Activated naive CD8-positive, alpha-beta T cell treated with anti-CD3 and anti-CD28 coated beads for 36 hours (primary cell): ENCODE measurements at regions not wholly inside any gene's neighbourhood (a gene's known extent, or its start where the extent isn't known, plus 50 kb on each side); places are given as distances from the start of the nearest gene placed in this dataset.

Source experiments
- DNase-seq: peaks from one replicate; pipeline ENCODE4 v3.0.0; 2021
- H3K27ac Mint-ChIP-seq: one replicate; pipeline ENCODE4 v1.8.0; 2022; ENCODE audit warnings: mild to moderate bottlenecking, moderate library complexity, mixed read lengths
- H3K27me3 Mint-ChIP-seq: one replicate; pipeline ENCODE4 v1.8.0; 2022; ENCODE audit warnings: mild to moderate bottlenecking, mixed read lengths
- H3K36me3 Mint-ChIP-seq: one replicate; pipeline ENCODE4 v1.8.0; 2021; ENCODE audit warnings: mild to moderate bottlenecking, mixed read lengths
- H3K4me1 Mint-ChIP-seq: one replicate; pipeline ENCODE4 v1.8.0; 2021; ENCODE audit warnings: mixed read lengths
- H3K4me3 Mint-ChIP-seq: one replicate; pipeline ENCODE4 v1.8.0; 2022; ENCODE audit warnings: mild to moderate bottlenecking, moderate library complexity, mixed read lengths
- H3K9me3 Mint-ChIP-seq: one replicate; pipeline ENCODE4 v1.8.0; 2022; ENCODE audit warnings: mixed read lengths

- H3K36me3 Mint-ChIP-seq: no peaks in the 10 kb centered on the region
- H3K4me3 Mint-ChIP-seq: no peak overlapping the region
- peaks cover 3% of the 10 kb centered on the region for H3K27me3 Mint-ChIP-seq
- no peak for DNase-seq
- H3K27ac Mint-ChIP-seq: no peak overlapping the region
- no peaks in the 10 kb centered on the region for H3K9me3 Mint-ChIP-seq
- no peaks in the 10 kb centered on the region for H3K4me1 Mint-ChIP-seq
These were observed 59.3 kb upstream of the RPS6KA2 start for GRCh38 chr6:166686317-166686716.

DNA sequence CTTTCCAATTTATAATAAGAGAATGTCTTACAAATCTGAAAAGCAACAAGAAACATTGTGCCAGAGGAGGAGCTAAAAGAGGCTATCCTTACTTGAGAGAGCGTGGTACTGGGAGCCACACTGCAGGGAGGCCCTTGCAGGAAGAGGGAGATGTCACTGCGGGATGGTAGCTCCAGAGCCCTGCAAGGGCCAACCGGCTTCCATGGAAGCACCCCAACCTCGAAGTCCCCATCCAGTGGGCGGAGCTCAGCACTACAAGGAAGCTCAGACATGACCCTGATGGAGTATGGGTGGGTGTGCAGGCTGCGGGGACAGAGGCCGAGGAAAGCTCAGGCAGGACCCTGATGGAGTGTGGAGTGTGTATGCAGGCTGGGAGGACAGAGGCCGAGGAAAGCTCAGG, 57.8 kb upstream of the RPS6KA2 start:
- no peaks in the 10 kb centered on the region for H3K36me3 Mint-ChIP-seq
- H3K9me3 Mint-ChIP-seq: no peaks in the 10 kb centered on the region
- H3K4me3 Mint-ChIP-seq: no peak overlapping the region
- no peak overlapping the region for H3K27ac Mint-ChIP-seq
- peaks cover 3% of the 10 kb centered on the region for H3K27me3 Mint-ChIP-seq
- no peak for DNase-seq
- H3K4me1 Mint-ChIP-seq: no peaks in the 10 kb centered on the region

DNA sequence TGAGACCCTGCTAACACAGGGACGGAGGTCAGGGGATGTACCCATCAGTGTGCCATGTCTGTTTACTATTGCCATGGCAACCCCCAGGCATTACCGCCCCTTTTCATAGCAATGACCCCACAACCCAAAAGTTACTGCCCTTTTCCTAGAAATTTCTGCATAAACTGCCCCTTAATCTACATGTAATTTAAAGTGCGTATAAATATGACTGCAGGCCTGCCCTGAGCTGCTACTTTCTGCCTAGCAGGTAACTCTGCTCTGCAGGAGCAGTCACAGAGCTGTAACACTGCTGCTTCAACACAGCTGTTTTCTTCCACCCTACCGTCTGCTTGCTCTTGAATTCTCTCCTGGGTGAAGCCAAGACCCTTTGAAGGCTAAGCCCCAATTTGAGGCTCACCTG, 57.1 kb upstream of the RPS6KA2 start:
- H3K36me3 Mint-ChIP-seq: no peaks in the 10 kb centered on the region
- DNase-seq: no peak
- no peaks in the 10 kb centered on the region for H3K9me3 Mint-ChIP-seq
- H3K27ac Mint-ChIP-seq: no peak overlapping the region
- no peaks in the 10 kb centered on the region for H3K4me1 Mint-ChIP-seq
- no peak overlapping the region for H3K4me3 Mint-ChIP-seq
- H3K27me3 Mint-ChIP-seq: peaks cover 3% of the 10 kb centered on the region

DNA sequence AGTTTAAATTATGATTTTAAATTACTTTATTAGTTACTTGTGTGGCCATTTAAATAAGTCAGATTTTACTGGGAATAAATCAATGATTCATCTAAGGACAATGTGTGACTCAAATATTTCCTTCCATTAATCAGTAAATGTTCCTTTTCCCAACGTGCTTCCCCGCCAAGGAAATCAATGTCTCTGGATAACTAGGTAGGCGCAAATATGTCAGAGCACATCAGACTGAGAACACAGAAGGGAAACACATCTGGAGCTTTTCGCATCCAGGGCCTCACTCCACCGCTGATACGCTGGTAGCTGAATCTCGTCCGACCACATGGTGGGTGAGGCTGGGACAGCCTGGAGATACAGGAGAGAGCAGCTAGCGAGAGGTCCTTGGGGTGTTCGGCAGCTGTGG, 56.4 kb upstream of the RPS6KA2 start:
- no peak overlapping the region for H3K4me3 Mint-ChIP-seq
- H3K27ac Mint-ChIP-seq: no peak overlapping the region
- H3K4me1 Mint-ChIP-seq: no peaks in the 10 kb centered on the region
- peaks cover 3% of the 10 kb centered on the region for H3K27me3 Mint-ChIP-seq
- no peaks in the 10 kb centered on the region for H3K36me3 Mint-ChIP-seq
- no peaks in the 10 kb centered on the region for H3K9me3 Mint-ChIP-seq
- DNase-seq: no peak

DNA sequence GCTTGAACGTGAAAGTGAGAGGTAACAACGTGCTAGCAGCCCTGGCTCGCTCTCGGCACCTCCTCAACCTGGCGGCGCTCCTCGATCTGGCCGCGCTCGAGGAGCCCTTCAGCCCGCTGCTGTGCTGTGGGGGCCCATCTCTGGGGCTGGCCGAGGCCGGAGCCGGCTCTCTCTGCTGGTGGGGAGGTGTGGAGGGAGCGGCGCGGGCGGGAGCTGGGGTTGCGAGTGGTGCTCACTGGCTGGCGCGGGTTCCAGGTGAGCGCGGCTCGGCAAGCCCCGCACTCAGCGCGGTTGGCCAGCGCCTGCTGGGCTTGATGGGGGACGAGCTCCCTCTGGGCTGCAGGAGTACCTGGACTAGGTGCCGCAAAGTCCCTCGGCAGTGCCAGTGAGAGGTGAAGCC, 52.5 kb upstream of the RPS6KA2 start:
- H3K27me3 Mint-ChIP-seq: peaks cover 15% of the 10 kb centered on the region
- DNase-seq: no peak
- no peak overlapping the region for H3K4me3 Mint-ChIP-seq
- H3K27ac Mint-ChIP-seq: no peak overlapping the region
- no peaks in the 10 kb centered on the region for H3K4me1 Mint-ChIP-seq
- no peaks in the 10 kb centered on the region for H3K9me3 Mint-ChIP-seq
- H3K36me3 Mint-ChIP-seq: no peaks in the 10 kb centered on the region

GRCh38 chr6:166678426-166678825, 51.4 kb upstream of the RPS6KA2 start:
- no peak overlapping the region for H3K4me3 Mint-ChIP-seq
- no peak overlapping the region for H3K27ac Mint-ChIP-seq
- no peak for DNase-seq
- H3K4me1 Mint-ChIP-seq: no peaks in the 10 kb centered on the region
- H3K27me3 Mint-ChIP-seq: peaks cover 23% of the 10 kb centered on the region
- no peaks in the 10 kb centered on the region for H3K9me3 Mint-ChIP-seq
- H3K36me3 Mint-ChIP-seq: no peaks in the 10 kb centered on the region

- H3K4me3 Mint-ChIP-seq: no peak overlapping the region
- no peaks in the 10 kb centered on the region for H3K4me1 Mint-ChIP-seq
- no peak for DNase-seq
- H3K36me3 Mint-ChIP-seq: no peaks in the 10 kb centered on the region
- peaks cover 28% of the 10 kb centered on the region for H3K27me3 Mint-ChIP-seq
- no peaks in the 10 kb centered on the region for H3K9me3 Mint-ChIP-seq
- H3K27ac Mint-ChIP-seq: no peak overlapping the region
These were observed 50.9 kb upstream of the RPS6KA2 start for GRCh38 chr6:166677941-166678340.
